Stimulated activated naive CD8-positive, alpha-beta T cell treated with anti-CD3 and anti-CD28 coated beads, Interleukin-15, amount 100 ng/mL, for 72 hours (primary cell): ENCODE measurements at regions not wholly inside any gene's neighbourhood (a gene's known extent, or its start where the extent isn't known, plus 50 kb on each side); places are given as distances from the start of the nearest gene placed in this dataset.
"Not testable (repeated sequence)": the region's sequence is repeated elsewhere in the genome, so short reads cannot be mapped to it uniquely, and the experiment has no call there.

Experiments used
- ATAC-seq: fragments of 150-1000 bp; cut with Tn5 transposase; 2 replicates; pipeline ENCODE4 v1.10.0; 2021; ENCODE audit warnings: mild to moderate bottlenecking, moderate library complexity
- DNase-seq, 2 donors: peaks; one replicate each; pipeline ENCODE4 v3.0.0; 2021 to 2022
- H3K27ac Mint-ChIP-seq, 2 donors: one replicate each; pipeline ENCODE4 v1.8.0; 2022; ENCODE audit warnings: mild to moderate bottlenecking in 2 of 2, mixed read lengths in 2 of 2, moderate library complexity in 2 of 2
- H3K27me3 Mint-ChIP-seq: one replicate; pipeline ENCODE4 v1.8.0; 2022; ENCODE audit warnings: mixed read lengths
- H3K4me1 Mint-ChIP-seq: one replicate; pipeline ENCODE4 v1.8.0; 2022; ENCODE audit warnings: mild to moderate bottlenecking, mixed read lengths
- H3K4me3 Mint-ChIP-seq, 2 donors: one replicate each; pipeline ENCODE4 v1.8.0; 2022; ENCODE audit warnings: mild to moderate bottlenecking in 2 of 2, mixed read lengths in 2 of 2, moderate library complexity in 1 of 2
- H3K9me3 Mint-ChIP-seq, 2 donors: one replicate each; pipeline ENCODE4 v1.8.0; 2022; ENCODE audit warnings: mixed read lengths in 2 of 2

- H3K4me3 Mint-ChIP-seq = no peak overlapping the region
- peaks cover 16% of the 10 kb centered on the region for H3K4me1 Mint-ChIP-seq
- H3K27ac Mint-ChIP-seq = no peak overlapping the region
- ATAC-seq = no peak
- DNase-seq = no peak
- peaks cover 0 to 4% of the 10 kb centered on the region in 2 donors for H3K9me3 Mint-ChIP-seq
- no peaks in the 10 kb centered on the region for H3K27me3 Mint-ChIP-seq
Observed at GRCh38 chr2:230627806-230628724, 84.6 kb upstream of the CAB39 start.

GRCh38 chr2:230631470-230631869, 81.2 kb upstream of the CAB39 start:
- H3K27me3 Mint-ChIP-seq = no peaks in the 10 kb centered on the region
- DNase-seq (no peak), ATAC-seq (no peak)
- no peak overlapping the region for H3K4me3 Mint-ChIP-seq
- H3K27ac Mint-ChIP-seq = peak overlapping the region in 1 of 2 donors; percentile 64
- H3K9me3 Mint-ChIP-seq = no peaks in the 10 kb centered on the region
- H3K4me1 Mint-ChIP-seq = peaks cover 24% of the 10 kb centered on the region

DNA sequence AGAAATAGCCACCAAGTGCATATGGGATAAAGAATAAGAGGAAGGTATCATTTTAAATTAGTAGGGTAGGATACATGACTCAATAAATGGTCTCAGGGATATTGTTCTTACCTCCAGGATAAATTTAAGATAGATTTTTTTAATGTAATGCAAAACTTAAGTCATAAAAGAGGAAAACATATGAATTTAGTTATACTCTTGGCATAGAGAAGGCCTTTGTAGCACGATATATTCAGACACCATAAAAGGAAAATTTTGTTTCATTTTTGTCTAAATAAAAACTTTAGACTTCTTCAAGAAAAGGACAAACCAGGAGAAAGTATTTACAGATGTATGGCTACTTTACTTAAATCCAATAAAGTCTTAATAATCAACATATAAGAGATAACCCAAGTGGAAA, 78.5 kb upstream of the CAB39 start:
- H3K4me3 Mint-ChIP-seq = no peak overlapping the region
- peaks cover 24% of the 10 kb centered on the region for H3K4me1 Mint-ChIP-seq
- DNase-seq (no peak), ATAC-seq (no peak)
- H3K9me3 Mint-ChIP-seq = peaks cover 0 to 5% of the 10 kb centered on the region in 2 donors
- no peaks in the 10 kb centered on the region for H3K27me3 Mint-ChIP-seq
- H3K27ac Mint-ChIP-seq = no peak overlapping the region

- peak in 1 of 2 donors; percentile 2 for DNase-seq
- not testable (repeated sequence) for H3K4me3 Mint-ChIP-seq, ATAC-seq, H3K27ac Mint-ChIP-seq, H3K27me3 Mint-ChIP-seq, H3K9me3 Mint-ChIP-seq
- H3K4me1 Mint-ChIP-seq = peaks cover 22% of the 10 kb centered on the region
Observed at GRCh38 chr2:230634721-230635313, 77.8 kb upstream of the CAB39 start.

DNA sequence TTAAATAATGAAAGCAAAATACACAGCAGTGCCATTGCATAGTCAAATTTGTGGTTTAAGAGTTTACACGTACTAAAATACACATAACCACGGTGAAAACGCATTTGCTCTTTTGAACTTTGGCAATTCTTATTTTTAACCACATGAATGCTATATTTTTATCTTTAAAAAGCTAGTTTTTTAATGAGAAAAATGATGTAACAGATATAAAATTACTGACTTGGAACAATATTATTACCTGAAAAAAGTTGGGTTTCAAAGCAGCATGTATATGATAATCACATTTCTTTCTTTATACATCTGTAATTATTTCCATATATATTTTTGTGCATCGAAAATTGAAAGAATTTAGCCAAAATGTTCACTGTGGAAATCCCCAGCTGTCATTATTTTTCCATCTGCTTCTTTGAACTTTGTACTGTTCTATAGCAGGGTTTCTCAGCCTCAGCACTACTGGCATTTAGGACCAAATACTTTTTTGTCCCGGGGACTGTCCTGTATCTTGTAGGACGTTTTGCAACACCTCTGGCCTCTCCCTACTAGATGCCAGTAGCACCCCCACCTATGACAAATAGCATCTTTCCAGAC, 75.9 kb upstream of the CAB39 start:
- peak overlapping the region; percentile 37 to 51 for H3K4me3 Mint-ChIP-seq
- ATAC-seq = peak; percentile 71
- peak in 1 of 2 donors; percentile 21 for DNase-seq

GRCh38 chr2:230637486-230637885, 75.2 kb upstream of the CAB39 start:
- Mint-ChIP-seq H3K27ac (peak overlapping the region; percentile 36 to 87), H3K4me1 (peaks cover 31% of the 10 kb centered on the region), H3K4me3 (peak overlapping the region in 1 of 2 donors; percentile 51)
- DNase-seq = peak in 1 of 2 donors; percentile 3
- H3K27me3 Mint-ChIP-seq, ATAC-seq, H3K9me3 Mint-ChIP-seq: not testable (repeated sequence)

More for the DNA sequence above, 75.9 kb upstream of the CAB39 start:
- H3K9me3 Mint-ChIP-seq = peaks cover 0 to 5% of the 10 kb centered on the region in 2 donors
- H3K4me1 Mint-ChIP-seq = peaks cover 24% of the 10 kb centered on the region
- H3K27ac Mint-ChIP-seq = peak overlapping the region; percentile 36 to 93
- H3K27me3 Mint-ChIP-seq = no peaks in the 10 kb centered on the region

DNA sequence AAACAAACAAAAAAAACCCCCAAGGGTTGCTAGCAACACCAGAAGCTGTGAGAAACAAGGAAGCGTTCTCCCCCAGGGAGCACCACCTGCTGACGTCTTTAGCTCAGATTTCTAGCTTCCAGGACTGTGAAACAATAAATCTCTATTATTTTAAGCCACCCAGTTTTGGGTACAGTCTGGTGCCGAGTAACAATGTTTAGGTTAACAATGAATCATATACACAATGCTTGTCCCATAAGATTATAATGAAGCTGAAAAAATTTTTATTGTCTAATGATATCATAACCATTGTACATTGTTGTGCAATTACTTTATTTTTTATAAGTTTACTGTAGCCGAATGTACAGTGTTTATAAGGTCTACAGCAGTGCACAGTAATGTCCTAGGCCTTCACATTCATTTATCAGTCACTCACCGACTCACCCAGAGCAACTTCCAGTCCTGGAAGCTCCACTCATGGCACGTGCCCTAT, 72.1 kb upstream of the CAB39 start:
- DNase-seq (no peak), ATAC-seq (no peak)
- Mint-ChIP-seq H3K27ac (no peak overlapping the region), H3K9me3 (peaks cover 0 to 5% of the 10 kb centered on the region in 2 donors), H3K4me3 (no peak overlapping the region), H3K27me3 (no peaks in the 10 kb centered on the region), H3K4me1 (peaks cover 60% of the 10 kb centered on the region)

DNA sequence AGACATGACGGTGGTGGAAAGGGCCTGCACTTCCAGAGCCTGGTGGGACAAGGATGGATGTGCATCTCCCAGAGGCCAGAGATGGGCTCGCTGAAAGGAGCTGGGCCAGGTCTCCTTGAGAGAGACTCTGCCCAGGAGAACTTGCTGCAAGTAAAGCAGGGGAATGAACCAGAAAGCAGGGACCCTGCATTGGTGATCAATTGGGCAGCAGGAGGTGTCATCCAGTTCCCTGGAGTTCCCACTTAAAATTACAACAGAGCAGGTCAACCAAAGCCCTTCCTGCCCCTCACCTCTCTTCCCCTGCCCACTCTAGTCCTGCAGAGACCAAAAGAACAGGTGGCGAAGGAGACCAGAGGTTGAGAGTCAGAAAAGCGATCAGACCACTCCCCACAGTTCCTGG, 69.7 kb upstream of the CAB39 start:
- H3K9me3 Mint-ChIP-seq = peaks cover 0 to 12% of the 10 kb centered on the region in 2 donors
- H3K27ac Mint-ChIP-seq = peak overlapping the region; percentile 90 to 98
- H3K27me3 Mint-ChIP-seq = no peaks in the 10 kb centered on the region
- DNase-seq (no peak), ATAC-seq (no peak)
- H3K4me1 Mint-ChIP-seq = peaks cover 54% of the 10 kb centered on the region
- peak overlapping the region; percentile 58 to 60 for H3K4me3 Mint-ChIP-seq

- ATAC-seq (peak; percentile 96), DNase-seq (peak in 1 of 2 donors; percentile 72)
- no peaks in the 10 kb centered on the region for H3K27me3 Mint-ChIP-seq
Observed at GRCh38 chr2:230643576-230644291, 68.9 kb upstream of the CAB39 start.

GRCh38 chr2:230644356-230644935, 68.2 kb upstream of the CAB39 start:
- peak; percentile 21 for ATAC-seq
- peaks cover 0 to 16% of the 10 kb centered on the region in 2 donors for H3K9me3 Mint-ChIP-seq
- H3K4me1 Mint-ChIP-seq = peaks cover 55% of the 10 kb centered on the region
- H3K4me3 Mint-ChIP-seq = peak overlapping the region; percentile 48 to 73
- peak overlapping the region; percentile 90 to 98 for H3K27ac Mint-ChIP-seq
- H3K27me3 Mint-ChIP-seq = no peaks in the 10 kb centered on the region
- DNase-seq = no peak

More at GRCh38 chr2:230643576-230644291, 68.9 kb upstream of the CAB39 start:
- peaks cover 0 to 16% of the 10 kb centered on the region in 2 donors for H3K9me3 Mint-ChIP-seq
- peaks cover 55% of the 10 kb centered on the region for H3K4me1 Mint-ChIP-seq
- peak overlapping the region; percentile 90 to 98 for H3K27ac Mint-ChIP-seq
- H3K4me3 Mint-ChIP-seq = peak overlapping the region; percentile 48 to 73

DNA sequence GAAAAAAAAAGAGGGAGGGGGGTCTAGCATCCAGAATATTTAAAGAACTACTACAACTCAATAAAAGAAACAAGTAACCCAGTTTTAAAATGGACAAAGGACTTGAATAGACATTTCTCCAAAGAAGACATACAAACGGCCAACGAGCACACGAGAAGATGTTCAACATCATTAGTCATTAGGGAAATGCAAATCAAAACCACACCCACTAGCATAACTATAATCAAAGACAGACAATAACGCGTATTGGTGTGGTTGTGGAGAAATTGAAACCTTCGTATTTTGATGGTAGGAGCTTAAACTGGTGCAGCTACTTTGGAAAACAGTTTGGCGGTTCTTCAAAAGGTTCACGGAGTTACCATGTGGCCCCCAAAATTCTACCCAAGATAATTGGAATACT, 64.3 kb upstream of the CAB39 start:
- peaks cover 0 to 16% of the 10 kb centered on the region in 2 donors for H3K9me3 Mint-ChIP-seq
- H3K27ac Mint-ChIP-seq = no peak overlapping the region
- no peaks in the 10 kb centered on the region for H3K27me3 Mint-ChIP-seq
- DNase-seq = no peak
- H3K4me3 Mint-ChIP-seq = no peak overlapping the region
- no peak for ATAC-seq
- H3K4me1 Mint-ChIP-seq = peaks cover 59% of the 10 kb centered on the region

DNA sequence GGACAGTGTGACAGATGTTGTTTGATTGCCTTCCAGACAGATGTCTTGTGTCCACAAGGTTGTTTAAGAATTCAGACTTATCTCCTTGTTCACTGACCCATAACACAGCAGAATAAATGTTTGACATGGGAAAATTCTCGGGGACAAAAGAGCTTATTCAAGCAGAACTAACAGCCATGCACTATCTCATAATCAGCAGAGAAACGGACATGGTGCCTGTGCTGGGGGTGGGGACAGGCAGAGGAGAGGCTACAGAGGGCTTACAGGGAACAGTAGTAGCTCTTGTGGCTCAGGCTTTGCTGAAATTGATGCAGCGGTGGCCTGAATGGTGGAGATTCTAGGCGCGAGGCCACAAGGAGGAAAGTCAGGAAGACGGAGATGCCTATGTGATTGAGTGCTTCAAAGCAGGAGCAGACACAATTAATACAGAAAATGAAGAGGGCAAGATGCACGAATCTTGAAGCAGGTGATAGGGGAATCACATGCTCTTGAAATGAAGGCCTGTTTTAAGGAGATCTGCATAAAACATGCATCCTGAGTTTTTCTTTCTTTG, 62.0 kb upstream of the CAB39 start:
- no peak for ATAC-seq
- Mint-ChIP-seq H3K9me3 (peaks cover 0 to 16% of the 10 kb centered on the region in 2 donors), H3K27ac (peak overlapping the region in 1 of 2 donors; percentile 4), H3K4me1 (peaks cover 61% of the 10 kb centered on the region), H3K4me3 (no peak overlapping the region), H3K27me3 (no peaks in the 10 kb centered on the region)
- DNase-seq = no peak

- DNase-seq = no peak
- H3K27ac Mint-ChIP-seq = peak overlapping the region; percentile 85 to 90
- peaks cover 78% of the 10 kb centered on the region for H3K4me1 Mint-ChIP-seq
- H3K4me3 Mint-ChIP-seq = peak overlapping the region; percentile 64 to 80
- H3K27me3 Mint-ChIP-seq = no peaks in the 10 kb centered on the region
- H3K9me3 Mint-ChIP-seq = no peaks in the 10 kb centered on the region
- ATAC-seq = no peak
Observed at GRCh38 chr2:230654057-230654456, 58.6 kb upstream of the CAB39 start.

DNA sequence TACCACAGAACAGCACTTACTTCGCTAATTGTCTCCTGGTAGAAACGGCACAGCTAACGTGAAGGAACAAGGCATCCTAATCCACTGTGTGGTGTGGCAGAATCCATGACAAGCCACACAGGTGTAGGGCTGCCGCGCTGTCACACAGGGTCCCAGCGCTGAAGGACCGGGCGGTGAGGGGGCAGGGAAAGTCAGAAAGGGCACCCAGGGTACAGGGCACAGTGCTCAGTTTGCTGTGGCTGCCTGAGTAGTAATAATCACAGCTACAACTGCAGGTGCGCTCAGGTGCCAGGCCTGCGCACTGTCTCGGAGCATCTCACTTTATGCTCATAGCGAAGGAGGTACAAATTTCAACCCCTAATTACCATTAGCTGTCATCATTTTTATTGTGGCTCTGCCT, 55.2 kb upstream of the CAB39 start:
- DNase-seq = no peak
- H3K27me3 Mint-ChIP-seq = no peaks in the 10 kb centered on the region
- ATAC-seq = no peak
- H3K27ac Mint-ChIP-seq = peak overlapping the region; percentile 39 to 61
- peaks cover 95% of the 10 kb centered on the region for H3K4me1 Mint-ChIP-seq
- H3K9me3 Mint-ChIP-seq = no peaks in the 10 kb centered on the region
- peak overlapping the region; percentile 76 to 90 for H3K4me3 Mint-ChIP-seq
